HL-60 (cell line): ENCODE measurements at regions not wholly inside any gene's neighbourhood (a gene's known extent, or its start where the extent isn't known, plus 50 kb on each side); places are given as distances from the start of the nearest gene placed in this dataset.

Experiments
- CTCF ChIP-seq: IDR thresholded peaks from one replicate; pipeline ENCODE4 v1.5.1; 2011; ENCODE audit warnings: low read length, control low read depth, inconsistent platforms; ENCODE audit not compliant: insufficient read depth
- GABPA ChIP-seq: IDR thresholded peaks from 2 replicates; pipeline ENCODE4 v1.6.1; 2012; ENCODE audit warnings: low read depth
- POLR2AphosphoS5 ChIP-seq: IDR thresholded peaks from 2 replicates; pipeline ENCODE4 v1.6.1; 2012; ENCODE audit warnings: low read depth
- REST ChIP-seq: IDR thresholded peaks from 2 replicates; pipeline ENCODE4 v1.6.1; 2012; ENCODE audit warnings: low read depth; ENCODE audit not compliant: insufficient replicate concordance

GRCh38 chr15:36126194-36126593, 453.2 kb upstream of the CDIN1 start:
- no peak for TF ChIP-seq CTCF
- no peak for TF ChIP-seq POLR2AphosphoS5
- TF ChIP-seq GABPA = no peak
- no peak for TF ChIP-seq REST
